Activated CD4-positive, CD25-positive, alpha-beta regulatory T cell (primary cell): ENCODE measurements at regions not wholly inside any gene's neighbourhood (a gene's known extent, or its start where the extent isn't known, plus 50 kb on each side); places are given as distances from the start of the nearest gene placed in this dataset.

Experiments
- DNase-seq, 4 experiments: peaks; one replicate each; lab custom pipeline; 2025; lab: John Stamatoyannopoulos, UW

DNA sequence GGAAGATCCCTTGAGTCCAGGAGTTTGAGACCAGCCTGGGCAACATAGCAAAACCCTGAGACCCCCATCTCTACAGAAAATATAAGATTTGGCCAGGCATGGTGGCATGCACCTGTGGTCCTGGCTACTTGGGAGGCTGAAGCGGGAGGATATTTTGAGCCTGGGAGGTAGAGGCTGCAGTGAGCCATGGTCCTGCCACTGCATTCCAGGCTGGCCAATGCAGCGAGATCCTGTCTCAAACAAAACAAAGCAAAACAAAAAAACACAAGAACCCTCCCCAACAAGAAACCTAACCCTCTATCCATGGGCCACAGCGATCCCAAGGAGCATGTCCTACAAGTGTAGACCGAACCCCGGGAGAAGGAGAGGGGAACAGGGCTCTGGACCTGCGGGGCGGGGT, 133.3 kb downstream of the MGAT5B start:
- no peak for DNase-seq

DNA sequence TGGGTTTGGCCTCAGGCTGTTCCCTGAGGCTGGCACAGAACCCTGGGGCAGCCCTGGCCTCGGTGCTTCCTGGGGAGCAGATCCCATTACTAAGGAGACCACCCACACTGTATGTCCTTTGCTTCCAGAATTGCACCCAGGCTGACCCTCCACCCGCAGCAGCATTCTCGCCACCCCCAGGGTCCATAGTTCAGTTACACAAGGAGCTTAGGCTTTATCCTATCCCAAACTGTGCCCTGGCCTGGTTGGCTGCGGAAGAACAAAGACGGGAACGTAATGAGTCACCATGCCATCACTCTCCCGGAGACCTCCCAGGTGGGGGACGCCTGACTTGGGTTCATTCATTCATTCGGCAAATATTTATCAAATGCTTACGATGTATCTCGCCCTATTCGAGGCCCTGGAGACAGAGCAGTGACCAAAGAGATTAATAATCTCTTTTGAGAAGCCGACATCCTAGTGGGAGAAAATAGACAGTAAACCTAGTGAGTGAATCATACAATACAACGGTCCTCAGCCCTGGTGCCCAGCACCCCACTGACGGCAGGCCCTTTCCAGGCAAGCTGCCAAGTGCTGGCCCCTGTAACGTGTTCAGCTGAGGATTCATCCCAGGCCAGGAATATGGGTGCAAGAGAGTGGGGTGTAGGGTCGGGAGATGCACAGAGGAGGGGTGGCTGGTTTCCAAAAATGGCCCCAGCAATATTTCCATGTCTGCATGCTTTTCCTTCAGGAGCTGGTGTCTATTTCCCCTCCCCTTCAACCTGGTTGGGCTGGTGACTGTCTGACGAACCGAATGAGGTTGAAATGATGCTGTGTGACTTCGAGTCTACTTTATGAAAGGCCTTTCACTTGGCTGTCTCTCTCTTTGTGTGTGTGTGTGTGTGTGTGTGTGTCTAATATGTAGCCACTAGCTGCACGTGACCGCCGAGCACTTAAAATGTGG, 134.2 kb downstream of the MGAT5B start:
- DNase-seq, result no peak

DNA sequence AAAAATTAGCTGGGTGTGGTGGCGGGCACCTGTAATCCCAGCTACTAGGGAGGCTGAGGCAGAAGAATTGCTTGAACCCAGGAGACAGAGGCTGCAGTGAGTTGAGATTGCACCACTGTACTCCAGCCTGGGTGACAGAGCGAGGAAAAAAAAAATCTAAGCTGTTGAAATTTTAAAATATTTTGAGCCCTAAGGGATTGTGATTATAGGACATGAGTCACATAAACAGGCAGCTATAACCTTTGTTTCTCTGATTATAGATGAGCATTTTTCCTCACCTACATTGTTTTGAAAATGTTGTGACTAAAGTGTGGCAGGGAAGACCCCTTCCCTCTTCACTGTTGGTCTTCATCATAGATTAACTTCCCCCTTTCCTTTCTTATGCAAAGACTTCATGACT, 135.5 kb downstream of the MGAT5B start:
- DNase-seq, result no peak

DNA sequence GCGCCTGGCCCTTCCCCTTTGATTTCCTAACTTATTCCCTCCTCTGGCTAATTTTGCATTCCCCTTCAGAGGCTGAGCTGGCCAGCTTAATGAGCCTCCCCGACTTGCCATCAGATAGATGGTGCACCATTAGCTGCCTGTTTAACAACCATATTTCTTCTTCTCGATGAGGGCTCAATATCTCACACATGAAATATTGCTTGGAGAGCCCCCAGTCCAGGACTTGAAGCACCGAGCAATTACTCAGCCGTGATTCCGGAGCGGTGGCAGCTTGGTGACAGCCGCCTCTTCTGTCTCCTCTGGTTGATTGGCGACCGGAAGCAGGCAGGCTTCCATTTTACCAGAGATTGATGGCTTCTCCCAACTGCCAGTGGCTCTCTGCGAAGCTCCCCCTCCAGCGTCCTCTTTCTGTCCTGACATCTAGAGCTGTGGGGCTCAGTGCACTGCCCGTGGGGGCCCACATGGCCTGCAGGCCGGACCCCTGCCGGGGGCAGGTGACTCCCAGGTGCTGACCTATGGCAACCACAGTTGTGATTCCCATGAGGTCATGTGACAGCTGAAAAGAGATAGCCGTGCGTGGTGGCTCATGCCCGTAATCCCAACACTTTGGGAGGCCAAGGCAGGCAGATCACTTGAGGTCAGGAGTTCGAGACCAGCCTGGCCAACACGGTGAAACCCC, 133.7 kb upstream of the SEC14L1 start:
- DNase-seq, result no peak

DNA sequence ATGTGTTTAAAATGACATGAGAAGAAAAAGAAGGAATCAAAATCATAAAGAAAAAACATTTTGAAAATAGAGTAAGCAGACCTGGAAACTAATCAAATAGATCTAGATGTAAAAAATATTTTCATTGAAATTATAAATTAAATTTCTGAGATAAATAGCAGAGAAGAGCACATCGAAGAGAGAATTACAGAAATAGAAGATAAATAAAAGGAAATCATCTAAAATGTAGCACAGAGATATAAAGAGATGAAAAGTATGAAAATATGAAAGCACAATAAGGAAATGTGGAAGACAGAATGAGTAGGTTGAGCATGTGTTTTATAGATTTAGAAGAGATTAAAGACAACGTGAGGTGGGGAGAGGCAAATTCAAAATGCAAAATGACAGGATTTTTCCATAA, 130.9 kb upstream of the SEC14L1 start:
- no peak for DNase-seq

DNA sequence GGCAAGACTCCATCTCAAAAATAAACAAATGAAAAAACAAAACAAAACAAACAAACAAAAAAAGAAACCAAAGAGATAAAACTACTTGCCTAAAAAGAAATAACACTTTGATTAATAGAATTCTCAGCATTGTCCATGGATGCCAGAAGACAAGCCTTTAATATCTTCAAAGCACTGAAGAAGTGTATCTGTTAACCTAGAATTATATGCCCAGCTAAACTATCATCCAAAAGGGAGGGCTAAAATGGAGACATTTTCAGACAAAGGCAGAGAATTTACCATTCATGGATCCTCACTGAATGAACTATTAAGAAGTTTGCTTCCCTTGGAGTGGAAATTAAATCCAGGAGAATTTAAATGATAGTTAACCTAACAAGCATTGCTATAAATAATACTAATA, 130.1 kb upstream of the SEC14L1 start:
- DNase-seq, result no peak

DNA sequence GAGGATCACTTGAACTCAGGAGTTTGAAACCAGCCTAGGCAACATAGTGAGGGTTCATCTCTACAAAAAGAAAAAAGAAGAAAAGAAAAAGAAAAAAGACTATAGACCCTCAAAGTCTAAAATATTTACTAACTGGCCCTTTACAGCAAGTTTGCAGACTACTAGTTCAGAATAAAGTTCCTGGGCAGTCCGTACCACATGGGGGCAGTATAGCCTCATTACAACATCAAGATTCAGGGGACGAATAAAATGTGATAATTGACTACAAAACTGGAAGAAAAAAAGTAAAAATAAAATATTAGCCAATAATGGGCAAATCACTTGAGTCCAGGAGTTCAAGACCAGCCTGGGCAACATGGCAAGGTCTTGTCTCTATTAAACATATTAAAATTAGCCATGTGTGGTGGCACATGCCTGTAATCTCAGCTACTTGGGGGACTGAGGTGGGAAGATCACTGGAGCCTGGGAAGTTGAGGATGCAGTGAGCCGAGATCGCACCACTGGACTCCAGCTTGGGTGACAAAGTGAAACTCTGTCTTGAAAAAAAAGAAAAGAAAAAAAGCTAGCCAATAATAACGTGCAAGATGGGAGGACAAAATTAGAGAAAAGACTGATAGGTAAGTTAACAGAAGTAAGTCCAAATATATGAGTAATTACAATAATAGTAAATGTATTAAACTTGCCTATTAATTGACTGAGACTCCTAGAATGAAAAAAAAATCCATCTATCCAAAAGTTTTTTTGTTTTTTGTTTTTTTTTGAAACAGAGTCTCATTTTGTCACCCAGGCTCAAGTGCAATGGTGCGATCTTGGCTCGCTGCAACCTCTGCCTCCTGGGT, 129.4 kb upstream of the SEC14L1 start:
- peak in 1 of 4 experiments; percentile 20 for DNase-seq

DNA sequence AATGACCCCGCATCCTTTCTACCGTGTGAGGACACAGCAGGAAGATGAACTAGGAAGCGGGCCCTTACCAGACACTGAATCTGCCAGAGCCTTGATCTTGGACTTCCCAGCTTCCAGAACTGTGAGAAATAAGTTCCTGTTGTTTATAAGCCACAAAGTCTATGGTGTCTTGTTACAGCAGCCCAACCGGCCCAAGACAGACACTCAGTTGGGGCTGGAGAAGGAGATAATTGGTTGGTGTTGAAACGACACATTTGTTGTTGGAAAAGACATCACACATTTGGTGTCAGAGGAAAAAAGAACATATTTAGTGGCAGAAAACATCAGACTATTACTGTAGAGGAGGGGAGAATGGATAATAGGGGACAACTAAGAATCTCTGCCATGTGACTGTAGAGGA, 122.3 kb upstream of the SEC14L1 start:
- DNase-seq, result no peak

DNA sequence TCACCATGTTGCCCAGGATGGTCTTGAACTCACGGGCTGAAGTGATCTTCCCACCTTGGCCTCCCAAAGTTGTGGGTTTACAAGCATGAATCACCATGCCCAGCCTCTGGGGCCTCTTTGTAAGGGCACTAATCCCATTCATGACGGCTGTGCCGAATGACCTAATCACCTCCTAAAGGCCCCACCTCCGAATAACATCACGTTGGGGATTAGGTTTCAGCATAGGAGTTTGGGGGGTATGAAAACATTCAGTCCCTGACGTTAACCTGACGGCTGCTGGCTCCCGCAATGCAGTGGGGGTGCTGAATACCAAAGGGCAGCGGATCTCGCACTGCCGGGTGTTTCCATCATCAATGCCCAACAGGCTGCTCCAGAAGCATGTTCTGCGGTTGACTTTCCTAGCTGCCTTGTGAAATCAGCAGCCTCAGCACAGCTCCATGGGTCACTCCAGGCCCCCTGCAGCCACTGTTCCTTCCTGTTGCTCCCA, 120.8 kb upstream of the SEC14L1 start:
- no peak for DNase-seq

DNA sequence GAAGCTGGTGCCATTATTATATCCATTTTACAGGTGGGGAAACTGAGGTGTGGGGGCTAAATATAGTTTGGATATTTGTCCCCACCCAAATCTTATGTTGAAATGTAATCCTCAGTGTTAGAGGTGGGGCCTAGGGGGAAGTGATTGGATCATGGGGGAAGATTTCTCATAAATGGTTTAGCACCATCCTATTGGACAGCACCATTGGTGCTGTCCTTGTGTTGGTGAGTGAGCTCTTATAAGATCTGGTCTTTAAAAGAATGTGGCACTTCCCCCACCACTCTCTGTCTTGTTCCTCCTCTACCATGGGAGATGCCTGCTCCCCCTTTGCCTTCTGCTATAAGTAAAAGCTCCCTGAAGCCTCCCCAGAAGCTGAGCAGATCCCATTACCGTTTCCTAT, 119.8 kb upstream of the SEC14L1 start:
- DNase-seq, result no peak

DNA sequence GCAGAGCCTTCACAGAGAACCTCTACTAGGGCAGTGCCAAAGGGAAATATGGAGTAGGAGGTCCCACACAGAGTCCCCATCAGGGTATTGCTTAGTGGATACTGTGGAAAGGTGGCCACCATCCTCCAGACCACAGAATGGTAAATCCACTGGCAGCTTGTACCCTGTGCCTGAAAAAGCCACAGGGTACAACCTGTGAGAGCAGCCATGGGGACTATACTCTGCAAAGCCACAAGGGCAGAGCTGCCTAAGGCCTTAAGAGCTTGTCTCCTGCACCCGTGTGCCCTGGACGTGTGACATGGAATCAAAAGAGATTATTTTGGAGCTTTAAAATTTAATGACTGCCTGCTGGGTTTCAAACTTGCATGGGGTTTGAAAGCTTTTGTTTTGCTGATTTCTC, 118.0 kb upstream of the SEC14L1 start:
- no peak for DNase-seq

DNA sequence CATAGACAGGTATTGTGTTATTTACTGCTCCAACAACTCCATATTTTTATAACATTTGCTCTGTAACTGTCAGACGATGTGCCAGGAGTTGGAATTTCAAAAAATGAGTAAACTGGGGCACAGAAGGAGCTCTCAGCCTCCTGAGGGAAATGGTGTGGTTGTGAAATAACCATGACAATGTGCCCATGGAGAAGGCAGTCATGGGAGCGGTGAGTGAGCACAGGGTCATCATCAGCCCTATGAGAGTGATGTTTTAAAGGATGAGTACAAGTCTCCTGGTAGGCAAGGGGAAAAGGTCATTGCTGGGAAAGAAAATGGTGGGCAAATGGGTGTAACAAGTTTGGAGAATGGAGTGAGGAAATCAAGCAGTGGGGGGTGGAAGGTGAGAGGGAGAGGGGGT, 115.0 kb upstream of the SEC14L1 start:
- no peak for DNase-seq

DNA sequence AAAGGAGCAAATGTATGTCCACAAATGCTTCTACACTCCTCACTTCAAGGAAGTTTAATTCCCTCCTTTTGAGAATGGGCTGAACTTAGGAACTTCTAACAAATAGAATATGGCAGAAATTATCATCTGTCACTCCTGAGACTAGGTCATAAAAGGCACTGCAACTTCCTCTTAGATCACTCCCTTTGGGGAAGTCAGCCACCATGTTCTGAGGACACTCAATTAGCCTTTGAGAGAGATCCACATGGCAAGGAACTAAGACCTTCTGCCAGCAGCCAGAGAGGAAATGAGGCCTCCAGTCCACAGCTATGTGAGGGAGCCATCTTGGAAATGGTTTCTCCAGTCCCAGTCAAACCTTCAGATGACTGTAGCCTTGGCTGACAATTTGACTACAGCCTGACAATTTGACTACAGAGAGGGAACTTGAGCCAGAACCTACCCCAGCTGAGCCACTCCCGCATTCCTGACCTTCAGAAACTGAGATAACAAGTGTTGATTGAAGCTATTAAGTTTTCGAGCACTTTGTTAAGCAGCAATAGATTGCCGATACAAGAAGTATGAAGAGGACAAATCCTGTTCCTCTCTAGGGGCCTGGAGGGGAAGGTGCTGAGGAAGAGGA, 113.4 kb upstream of the SEC14L1 start:
- DNase-seq, result no peak

DNA sequence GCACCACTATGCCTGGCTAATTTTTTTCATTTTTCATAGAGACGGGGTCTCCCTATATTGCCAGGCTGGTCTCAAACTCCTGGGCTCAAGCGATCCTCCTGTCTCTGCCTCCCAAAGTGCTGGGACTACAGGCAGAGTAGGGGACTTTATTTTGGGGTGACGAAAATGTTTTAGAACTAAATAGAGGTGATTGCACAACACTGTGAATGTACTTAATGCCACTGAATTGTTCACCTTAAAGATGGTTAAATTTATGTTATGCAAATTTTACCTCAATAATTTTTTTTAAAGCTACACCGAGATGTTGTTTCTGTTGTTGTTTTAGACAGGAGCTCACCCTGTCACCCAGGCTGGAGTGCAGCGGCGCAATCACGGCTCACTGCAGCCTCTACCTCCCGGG, 111.9 kb upstream of the SEC14L1 start:
- DNase-seq, result no peak

DNA sequence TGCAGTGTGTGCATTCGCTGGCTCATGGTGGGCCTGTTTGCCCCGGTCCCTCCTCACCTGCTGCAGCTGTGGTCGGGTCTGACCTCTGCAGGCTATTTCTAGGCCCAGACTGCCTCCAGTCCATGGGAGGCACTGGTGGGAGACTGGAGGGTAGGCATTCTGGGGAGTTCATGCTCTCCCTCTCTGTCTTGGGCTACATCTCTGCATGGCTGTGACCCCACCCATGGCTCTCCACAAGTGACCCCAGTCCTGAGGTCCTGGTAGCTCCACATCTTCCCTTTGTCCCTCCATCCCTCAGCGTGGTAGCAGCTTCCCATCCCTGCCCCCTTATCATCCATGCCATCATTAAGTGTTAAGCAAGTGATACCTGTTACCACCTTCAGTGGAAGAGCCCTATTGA, 107.8 kb upstream of the SEC14L1 start:
- no peak for DNase-seq

DNA sequence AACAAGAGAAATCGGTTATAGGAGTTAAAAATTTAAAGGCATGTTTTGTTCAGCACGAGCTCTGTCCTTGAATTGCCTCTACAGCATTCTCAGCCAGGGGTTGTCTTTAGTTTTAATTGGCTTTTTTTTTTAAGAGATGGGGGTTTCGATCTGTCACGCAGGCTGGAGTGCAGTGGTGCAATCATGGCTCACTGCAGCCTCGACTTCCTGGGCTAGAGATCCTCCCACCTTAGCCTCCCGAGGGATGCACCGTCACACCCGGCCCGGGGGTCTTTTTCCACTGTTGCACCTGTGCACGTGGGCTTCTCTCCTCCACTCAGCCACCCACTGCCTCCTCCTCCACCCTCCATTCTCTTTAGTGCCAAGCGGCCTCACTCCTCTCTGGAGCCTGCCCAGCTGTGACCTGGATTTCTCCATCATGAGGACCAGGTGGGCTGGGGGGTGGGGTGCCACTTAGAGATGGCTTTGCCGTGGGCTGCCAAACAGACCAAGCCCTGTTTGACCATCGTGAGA, 106.8 kb upstream of the SEC14L1 start:
- no peak for DNase-seq

DNA sequence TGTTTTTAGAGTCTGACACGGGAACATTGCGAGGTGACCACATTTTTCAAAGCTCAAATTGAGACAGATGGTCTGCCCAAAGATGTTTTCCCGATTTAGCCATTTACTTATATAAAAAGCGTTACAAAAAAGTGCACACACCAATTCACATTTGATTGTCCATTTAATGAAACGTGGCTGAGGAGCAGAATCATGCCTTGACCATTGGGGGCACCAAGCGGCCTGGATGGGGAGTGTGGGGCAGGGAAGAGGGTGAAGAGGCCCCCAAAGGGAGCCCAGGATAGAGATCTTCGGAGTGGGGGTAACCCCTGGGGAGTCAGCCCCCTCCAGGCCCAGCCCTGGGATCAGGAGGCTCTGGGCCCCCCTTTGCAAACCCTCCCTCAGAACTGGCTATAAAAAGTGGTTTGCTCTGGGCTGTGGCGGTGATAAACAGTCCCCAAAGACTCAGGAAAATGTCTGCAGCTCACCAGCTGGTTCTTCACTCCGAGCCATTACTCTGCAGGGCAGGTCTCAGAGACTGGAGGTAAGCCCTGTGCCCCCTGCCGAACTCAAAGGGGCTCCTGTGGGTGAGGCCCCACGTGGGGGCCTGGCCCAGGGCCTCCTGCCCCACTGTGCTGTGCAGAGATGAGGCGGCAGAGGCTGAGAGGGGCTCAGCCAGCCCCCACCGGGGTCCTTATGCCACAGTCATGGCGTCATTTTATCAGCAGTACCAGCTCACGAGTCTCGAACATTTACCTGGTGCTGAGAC, 105.9 kb upstream of the SEC14L1 start:
- DNase-seq, result no peak

DNA sequence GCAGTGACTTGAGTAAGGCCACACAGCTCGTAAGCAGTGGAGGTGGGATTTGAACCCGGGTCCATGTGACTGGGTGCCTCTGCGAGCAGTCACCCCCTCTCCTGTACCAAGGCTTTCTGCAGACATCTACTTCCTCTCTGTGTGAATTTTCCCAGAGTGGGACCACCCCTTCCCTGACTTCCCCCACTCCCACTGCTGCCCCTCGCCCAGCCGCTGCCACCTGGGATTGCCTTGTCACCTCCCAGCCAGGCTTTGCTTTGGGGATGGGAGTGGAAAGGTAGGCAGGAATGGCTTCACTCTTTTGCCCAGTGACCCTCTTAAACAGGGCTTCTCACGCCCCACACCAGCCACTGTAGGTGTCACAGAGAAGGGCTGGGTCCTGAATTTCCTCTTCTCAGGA, 105.2 kb upstream of the SEC14L1 start:
- DNase-seq, result no peak

DNA sequence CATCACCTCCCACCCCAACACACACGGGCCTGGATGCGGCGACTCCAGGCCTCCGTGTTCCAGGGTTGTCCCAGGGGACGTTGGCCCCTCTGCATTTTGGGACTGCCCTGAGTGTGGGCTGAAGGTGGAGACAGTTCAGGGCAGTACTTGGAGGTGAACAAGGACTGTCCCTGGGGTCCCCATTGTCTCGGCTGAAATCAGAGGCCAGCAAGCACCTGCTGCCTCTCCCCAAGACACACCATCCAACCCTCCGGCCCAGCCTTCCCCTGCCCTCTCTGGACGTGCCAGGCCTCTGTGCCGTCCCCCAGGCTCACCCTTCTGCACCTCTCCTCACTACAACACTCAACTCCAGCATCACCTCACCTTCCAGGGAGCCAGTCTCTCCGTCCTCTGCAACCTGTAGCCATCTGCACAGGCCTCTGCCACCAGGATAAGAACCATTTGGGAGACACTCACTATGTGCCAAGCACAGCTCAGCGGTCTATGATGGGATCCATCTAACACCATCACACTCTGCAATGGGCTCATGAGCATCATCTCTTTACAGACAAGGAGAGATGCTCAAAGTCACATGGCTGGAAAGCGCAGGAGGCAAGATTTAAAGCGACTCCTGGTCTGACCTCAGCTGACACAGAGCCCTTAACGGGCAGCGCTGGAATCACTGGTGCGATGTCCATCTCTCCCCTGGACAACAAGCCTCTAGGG, 104.5 kb upstream of the SEC14L1 start:
- DNase-seq, result no peak

DNA sequence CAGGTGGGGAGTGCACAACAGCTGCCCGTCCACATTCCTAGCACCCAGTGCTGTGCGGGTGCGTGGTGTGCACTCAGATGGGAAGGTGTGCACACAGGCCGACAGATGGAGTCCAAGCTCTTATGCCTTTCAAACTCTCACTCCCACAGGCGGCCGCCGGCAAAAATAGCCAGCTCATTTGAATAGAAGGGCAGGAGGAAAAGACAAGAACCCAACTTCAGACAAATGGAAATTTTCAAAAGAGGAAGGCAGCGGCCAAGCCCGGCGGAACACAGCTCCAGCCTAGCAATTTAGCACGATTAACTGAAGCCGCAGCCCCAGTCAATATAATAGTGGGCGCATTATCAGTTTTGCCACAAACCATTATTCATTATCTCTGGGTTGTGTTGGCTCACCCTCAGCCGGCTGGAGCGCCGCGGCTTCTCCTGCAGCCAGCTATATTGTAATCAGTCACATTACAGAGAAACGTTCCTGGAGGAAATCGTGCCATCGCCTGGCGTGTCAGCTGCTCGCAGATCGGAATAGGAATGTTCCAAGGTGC, 103.9 kb upstream of the SEC14L1 start:
- no peak for DNase-seq
